GM13977 (cell line): ENCODE measurements at regions not wholly inside any gene's neighbourhood (a gene's known extent, or its start where the extent isn't known, plus 50 kb on each side); places are given as distances from the start of the nearest gene placed in this dataset.

Experiments
- DNase-seq: peaks from one replicate; pipeline ENCODE4 v3.0.0; 2012; ENCODE audit warnings: low spot score
- in situ Hi-C: fragments of 300-500 bp; cut with MboI; formaldehyde crosslinking; loops from one replicate; pipeline ENCODE4 v1.12.0; 2022; ENCODE audit warnings: low sequenced_read_pairs, low pct_unique_long_range_greater_than_20kb, mixed read lengths, inconsistent platforms; ENCODE audit not compliant: unreplicated experiment
- TF ChIP-seq, protein P1 (sequence below): IDR thresholded peaks from 2 replicates; pipeline ENCODE4 v1.5.1; 2012; ENCODE audit warnings: mild to moderate bottlenecking, control low read depth; ENCODE audit not compliant: insufficient read depth; ENCODE audit errors: extremely low read depth, missing control alignments

GRCh38 chr2:8215982-8216381, 465.9 kb upstream of the ID2 start:
- TF ChIP-seq, protein P1, sequence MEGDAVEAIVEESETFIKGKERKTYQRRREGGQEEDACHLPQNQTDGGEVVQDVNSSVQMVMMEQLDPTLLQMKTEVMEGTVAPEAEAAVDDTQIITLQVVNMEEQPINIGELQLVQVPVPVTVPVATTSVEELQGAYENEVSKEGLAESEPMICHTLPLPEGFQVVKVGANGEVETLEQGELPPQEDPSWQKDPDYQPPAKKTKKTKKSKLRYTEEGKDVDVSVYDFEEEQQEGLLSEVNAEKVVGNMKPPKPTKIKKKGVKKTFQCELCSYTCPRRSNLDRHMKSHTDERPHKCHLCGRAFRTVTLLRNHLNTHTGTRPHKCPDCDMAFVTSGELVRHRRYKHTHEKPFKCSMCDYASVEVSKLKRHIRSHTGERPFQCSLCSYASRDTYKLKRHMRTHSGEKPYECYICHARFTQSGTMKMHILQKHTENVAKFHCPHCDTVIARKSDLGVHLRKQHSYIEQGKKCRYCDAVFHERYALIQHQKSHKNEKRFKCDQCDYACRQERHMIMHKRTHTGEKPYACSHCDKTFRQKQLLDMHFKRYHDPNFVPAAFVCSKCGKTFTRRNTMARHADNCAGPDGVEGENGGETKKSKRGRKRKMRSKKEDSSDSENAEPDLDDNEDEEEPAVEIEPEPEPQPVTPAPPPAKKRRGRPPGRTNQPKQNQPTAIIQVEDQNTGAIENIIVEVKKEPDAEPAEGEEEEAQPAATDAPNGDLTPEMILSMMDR = no peak
- in situ Hi-C loops = no loop called here
- DNase-seq = no peak

- DNase-seq = no peak
- TF ChIP-seq, protein P1 = no peak
- in situ Hi-C loops = no loop called here
These were observed 465.5 kb upstream of the ID2 start for GRCh38 chr2:8216397-8216796.

GRCh38 chr2:8217468-8218030, 464.3 kb upstream of the ID2 start:
- in situ Hi-C loops = no loop called here
- TF ChIP-seq, protein P1 = no peak
- no peak for DNase-seq

DNA sequence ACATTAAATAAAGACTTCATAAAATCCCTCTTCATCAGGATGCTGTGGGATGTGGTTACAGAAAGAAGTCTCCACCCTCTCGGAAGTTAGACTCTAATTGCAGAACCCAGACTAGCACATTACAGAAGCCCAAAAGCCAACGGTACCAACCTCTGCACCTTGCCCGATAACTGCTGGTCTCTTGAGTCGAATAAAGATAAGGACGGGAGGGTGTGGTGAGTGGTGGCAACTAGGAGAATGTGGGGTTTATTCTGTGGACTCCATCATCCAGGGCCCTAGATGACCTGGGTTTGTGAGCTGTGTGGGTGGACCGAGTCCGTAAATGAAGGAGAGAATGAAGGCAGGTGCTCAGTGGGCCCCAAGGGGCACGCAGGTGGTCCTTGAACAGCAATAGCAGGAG, 462.8 kb upstream of the ID2 start:
- DNase-seq = no peak
- TF ChIP-seq, protein P1 = no peak
- in situ Hi-C loops = no loop called here

- in situ Hi-C loops = no loop called here
These were observed 462.1 kb upstream of the ID2 start for GRCh38 chr2:8219631-8220355.

GRCh38 chr2:8222979-8223694, 458.7 kb upstream of the ID2 start:
- in situ Hi-C loops = no loop called here
- no peak for DNase-seq
- TF ChIP-seq, protein P1 = no peak

More at GRCh38 chr2:8219631-8220355, 462.1 kb upstream of the ID2 start:
- TF ChIP-seq, protein P1 = no peak
- DNase-seq = no peak
